H1 (cell line): ENCODE measurements at regions not wholly inside any gene's neighbourhood (a gene's known extent, or its start where the extent isn't known, plus 50 kb on each side); places are given as distances from the start of the nearest gene placed in this dataset.

Experiments used
- ATF3 ChIP-seq: IDR thresholded peaks from 2 replicates; pipeline ENCODE4 v1.6.1; 2011; ENCODE audit warnings: low read depth, mild to moderate bottlenecking, low read length; ENCODE audit not compliant: insufficient read depth
- POU5F1 ChIP-seq: IDR thresholded peaks from 2 replicates; pipeline ENCODE4 v1.6.1; 2011; ENCODE audit warnings: low read depth, mild to moderate bottlenecking, low read length, moderate library complexity
- SIRT6 ChIP-seq: IDR thresholded peaks from one replicate; pipeline ENCODE4 v1.7.1; 2012; ENCODE audit warnings: low read length, inconsistent platforms
- TF ChIP-seq, protein P1 (sequence below): IDR thresholded peaks from 2 replicates; pipeline ENCODE4 v1.6.1; 2012; ENCODE audit warnings: inconsistent platforms

DNA sequence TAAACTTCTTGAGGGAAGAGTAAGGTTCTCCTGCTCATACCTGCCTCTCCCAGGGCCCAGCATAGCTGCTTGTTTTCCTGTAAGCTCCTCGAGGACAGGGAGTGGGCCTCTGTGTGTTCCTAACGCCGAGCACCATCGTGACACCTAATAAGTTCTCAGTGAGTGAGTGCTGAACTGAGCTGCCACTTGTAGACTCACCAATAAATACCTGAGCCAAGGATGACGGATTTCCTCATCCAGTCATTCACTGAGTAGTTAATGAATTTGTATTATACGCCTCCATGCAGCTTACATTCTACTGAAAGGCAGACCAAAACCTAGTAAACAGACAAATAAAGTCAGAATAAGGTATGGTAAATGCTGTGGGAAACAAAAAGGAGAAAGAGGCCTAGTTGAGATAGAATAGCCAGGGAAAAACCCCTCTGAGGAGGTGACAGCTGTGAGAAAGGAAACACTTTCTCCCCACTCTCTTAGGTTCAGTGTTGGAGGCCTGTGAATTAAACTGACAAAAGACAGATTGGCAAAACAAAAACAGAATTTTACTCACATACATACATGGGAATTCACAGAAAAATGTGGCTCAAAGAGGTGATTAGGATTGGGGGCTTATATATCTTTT is 138.6 kb downstream of the B3GNT2 start (continued):
- TF ChIP-seq, protein P1, sequence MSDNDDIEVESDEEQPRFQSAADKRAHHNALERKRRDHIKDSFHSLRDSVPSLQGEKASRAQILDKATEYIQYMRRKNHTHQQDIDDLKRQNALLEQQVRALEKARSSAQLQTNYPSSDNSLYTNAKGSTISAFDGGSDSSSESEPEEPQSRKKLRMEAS: no peak
- TF ChIP-seq ATF3 (no peak), POU5F1 (no peak), SIRT6 (no peak)
- TF ChIP-seq, all 59 proteins: peak for 0
